Spleen (tissue), 11 donors: ENCODE measurements at regions not wholly inside any gene's neighbourhood (a gene's known extent, or its start where the extent isn't known, plus 50 kb on each side); places are given as distances from the start of the nearest gene placed in this dataset.

ENCODE experiments used
- DNase-seq: peaks from one replicate; pipeline ENCODE4 v3.0.0-alpha.2; 2020
- H3K27ac ChIP-seq, 8 donors: fragments of 200-600 bp; sonication (generic) in 7 of 8; 1 replicate in 4 of 8; 2 replicates in 4 of 8; pipeline versions ENCODE4 v1.5.0 to v1.8.0; 2016 to 2021; ENCODE audit warnings: inconsistent platforms in 4 of 8, mild to moderate bottlenecking in 4 of 8, moderate library complexity in 1 of 8
- H3K27me3 ChIP-seq, 7 donors: fragments of 200-600 bp; sonication (generic) in 6 of 7; replicated peaks in 1 of 7; 1 replicate in 4 of 7; 2 replicates in 3 of 7; pipeline versions ENCODE4 v1.5.0 to v1.8.0; 2016 to 2021; ENCODE audit warnings: inconsistent platforms in 3 of 7, mild to moderate bottlenecking in 1 of 7
- H3K36me3 ChIP-seq, 6 donors: fragments of 200-600 bp; sonication (generic) in 5 of 6; 1 replicate in 4 of 6; 2 replicates in 2 of 6; pipeline versions ENCODE4 v1.5.0 to v1.8.0; 2016 to 2021; ENCODE audit warnings: inconsistent platforms in 2 of 6
- H3K4me1 ChIP-seq, 6 donors: fragments of 200-600 bp; sonication (generic) in 5 of 6; 1 replicate in 3 of 6; 2 replicates in 3 of 6; pipeline versions ENCODE4 v1.5.0 to v1.8.0; 2016 to 2021; ENCODE audit warnings: inconsistent platforms in 3 of 6
- H3K4me3 ChIP-seq, 8 donors: fragments of 200-600 bp; sonication (generic) in 7 of 8; 1 replicate in 4 of 8; 2 replicates in 4 of 8; pipeline versions ENCODE4 v1.5.0 to v1.8.0; 2016 to 2021; ENCODE audit warnings: inconsistent platforms in 4 of 8, mild to moderate bottlenecking in 4 of 8, moderate library complexity in 2 of 8
- H3K9me3 ChIP-seq, 8 donors: fragments of 200-600 bp; sonication (generic) in 7 of 8; 1 replicate in 4 of 8; 2 replicates in 4 of 8; pipeline versions ENCODE4 v1.5.0 to v1.8.0; 2016 to 2021; ENCODE audit warnings: inconsistent platforms in 4 of 8
- POLR2A ChIP-seq, 3 donors: fragments of 450-650 bp; IDR thresholded peaks; one replicate each; pipeline ENCODE4 v1.5.1; 2017; ENCODE audit warnings: antibody characterized with exemption in 3 of 3, mild to moderate bottlenecking in 1 of 3
- POLR2AphosphoS5 ChIP-seq, 3 donors: sonication (generic); formaldehyde crosslinking; IDR thresholded peaks; one replicate each; pipeline ENCODE4 v1.5.1; 2017; ENCODE audit warnings: antibody characterized with exemption in 3 of 3
- WGBS, 5 donors: extraction: QIAGEN DNeasy Blood & Tissue Kit in 3 of 5; methylation state at CpG; one replicate each; pipeline versions ENCODE4 v1.1.5 to v1.1.7; 2013 to 2018; 5-methylcytosine and 5-hydroxymethylcytosine counted together
- intact Hi-C: fragments of 100-400 bp; cut with DNase I; formaldehyde crosslinking; loops from one replicate; pipeline ENCODE4 v1.15.0; 2023; ENCODE audit warnings: low total_unique reads
- TF ChIP-seq, protein P1 (sequence below), 11 experiments: fragments of 200-600 bp in 7 of 11; fragments of 450-650 bp in 4 of 11; sonication (generic) in 4 of 11; IDR thresholded peaks in 8 of 11; conservative IDR thresholded peaks in 3 of 11; 1 replicate in 7 of 11; 2 replicates in 4 of 11; pipeline versions ENCODE4 v1.4.0 to v1.8.0; 2016 to 2021; ENCODE audit warnings: antibody characterized with exemption in 11 of 11, inconsistent platforms in 4 of 11, mild to moderate bottlenecking in 1 of 11
- donor health status: healthy with polysubstance abuse.
- donor health status: DM: no; HTN: no; CAD: no; lungs with moderate emphysema.
- donor health status: DM: no; HTN: no; CAD: no.
- donor health status: Bipolar disorder and iron deficiency.
- donor health status: healthy.
- donor health status: DM: no; HTN: no; CAD: no.
- donor health status: DM: yes; HTN: yes; CAD: no.

GRCh38 chr16:85359147-85359822 is 247.0 kb upstream of the CIBAR2 start:
- Histone ChIP-seq H3K4me1 (peaks cover 5 to 19% (median 14%) of the 10 kb centered on the region in 6 donors), H3K27ac (no peak overlapping the region), H3K9me3 (peaks cover 0 to 6% (median 0%) of the 10 kb centered on the region in 8 donors), H3K4me3 (no peak overlapping the region), H3K27me3 (no peaks in the 10 kb centered on the region), H3K36me3 (no peaks in the 10 kb centered on the region)
- TF ChIP-seq POLR2AphosphoS5 (IDR thresholded peaks at IDR 0.05) (no peak), POLR2A (IDR thresholded peaks at IDR 0.05) (no peak)
- TF ChIP-seq, protein P1, sequence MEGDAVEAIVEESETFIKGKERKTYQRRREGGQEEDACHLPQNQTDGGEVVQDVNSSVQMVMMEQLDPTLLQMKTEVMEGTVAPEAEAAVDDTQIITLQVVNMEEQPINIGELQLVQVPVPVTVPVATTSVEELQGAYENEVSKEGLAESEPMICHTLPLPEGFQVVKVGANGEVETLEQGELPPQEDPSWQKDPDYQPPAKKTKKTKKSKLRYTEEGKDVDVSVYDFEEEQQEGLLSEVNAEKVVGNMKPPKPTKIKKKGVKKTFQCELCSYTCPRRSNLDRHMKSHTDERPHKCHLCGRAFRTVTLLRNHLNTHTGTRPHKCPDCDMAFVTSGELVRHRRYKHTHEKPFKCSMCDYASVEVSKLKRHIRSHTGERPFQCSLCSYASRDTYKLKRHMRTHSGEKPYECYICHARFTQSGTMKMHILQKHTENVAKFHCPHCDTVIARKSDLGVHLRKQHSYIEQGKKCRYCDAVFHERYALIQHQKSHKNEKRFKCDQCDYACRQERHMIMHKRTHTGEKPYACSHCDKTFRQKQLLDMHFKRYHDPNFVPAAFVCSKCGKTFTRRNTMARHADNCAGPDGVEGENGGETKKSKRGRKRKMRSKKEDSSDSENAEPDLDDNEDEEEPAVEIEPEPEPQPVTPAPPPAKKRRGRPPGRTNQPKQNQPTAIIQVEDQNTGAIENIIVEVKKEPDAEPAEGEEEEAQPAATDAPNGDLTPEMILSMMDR (IDR thresholded peaks at IDR 0.05 in 8 of 11, conservative IDR thresholded peaks at IDR 0.05 in 3 of 11) = no peak
- intact Hi-C loops = no loop called here
- WGBS, 5 donors = 80 to 89% (median 85%) methylated on average over 17 to 21 of the region's 21 CpGs
- no peak for DNase-seq

DNA sequence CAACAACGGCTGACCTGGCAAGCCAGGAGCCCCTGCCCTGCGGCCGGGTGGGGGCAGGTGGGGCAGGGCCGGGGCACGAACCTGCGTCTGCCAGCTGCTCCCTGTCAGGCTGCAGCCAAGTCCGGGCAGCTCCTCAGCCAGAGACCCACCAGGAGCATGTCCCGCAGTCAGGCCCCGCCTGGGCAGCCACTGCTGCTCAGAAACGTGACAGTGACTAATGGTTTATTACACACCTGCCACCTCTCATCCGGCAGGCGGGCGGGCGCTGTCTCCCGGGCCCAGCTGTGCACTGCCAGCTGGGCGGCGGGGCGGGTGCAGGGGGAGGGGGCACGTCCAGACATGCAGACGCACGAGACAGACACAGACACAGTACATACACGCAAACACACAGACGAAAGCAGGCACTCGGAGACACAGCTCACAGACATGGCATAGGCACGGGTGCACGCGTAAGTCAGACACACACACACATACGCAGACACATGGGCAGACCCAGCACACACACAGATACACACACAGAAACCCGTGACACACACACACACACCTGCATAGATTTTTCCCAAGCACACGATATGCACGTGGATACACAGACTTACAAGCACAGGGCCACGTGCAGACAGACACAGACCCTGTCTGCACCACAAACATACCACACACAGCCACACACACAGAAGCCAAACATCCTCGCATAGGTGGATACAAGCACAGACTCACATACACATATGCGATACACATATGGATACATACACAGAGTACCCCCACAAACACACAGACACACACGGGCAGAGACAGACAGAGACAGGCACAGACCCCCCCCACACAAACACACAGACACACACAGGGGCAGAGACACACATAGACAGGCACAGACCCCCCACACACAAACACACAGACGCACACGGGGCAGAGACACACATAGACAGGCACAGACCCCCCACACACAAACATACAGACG is 248.3 kb upstream of the CIBAR2 start:
- intact Hi-C loops = no loop called here
- WGBS, 5 donors = 62 to 75% (median 70%) methylated on average over 27 to 38 of the region's 38 CpGs
- peaks cover 0 to 6% (median 0%) of the 10 kb centered on the region in 8 donors for H3K9me3 ChIP-seq
- no peak overlapping the region for H3K27ac ChIP-seq
- H3K4me3 ChIP-seq = no peak overlapping the region
- peaks cover 0 to 18% (median 6%) of the 10 kb centered on the region in 6 donors for H3K4me1 ChIP-seq
- H3K36me3 ChIP-seq = no peaks in the 10 kb centered on the region
- no peak for DNase-seq
- H3K27me3 ChIP-seq = no peaks in the 10 kb centered on the region
- TF ChIP-seq, protein P1 (IDR thresholded peaks at IDR 0.05 in 8 of 11, conservative IDR thresholded peaks at IDR 0.05 in 3 of 11) = no peak
- TF ChIP-seq POLR2A (IDR thresholded peaks at IDR 0.05) = no peak
- TF ChIP-seq POLR2AphosphoS5 (IDR thresholded peaks at IDR 0.05) = no peak

DNA sequence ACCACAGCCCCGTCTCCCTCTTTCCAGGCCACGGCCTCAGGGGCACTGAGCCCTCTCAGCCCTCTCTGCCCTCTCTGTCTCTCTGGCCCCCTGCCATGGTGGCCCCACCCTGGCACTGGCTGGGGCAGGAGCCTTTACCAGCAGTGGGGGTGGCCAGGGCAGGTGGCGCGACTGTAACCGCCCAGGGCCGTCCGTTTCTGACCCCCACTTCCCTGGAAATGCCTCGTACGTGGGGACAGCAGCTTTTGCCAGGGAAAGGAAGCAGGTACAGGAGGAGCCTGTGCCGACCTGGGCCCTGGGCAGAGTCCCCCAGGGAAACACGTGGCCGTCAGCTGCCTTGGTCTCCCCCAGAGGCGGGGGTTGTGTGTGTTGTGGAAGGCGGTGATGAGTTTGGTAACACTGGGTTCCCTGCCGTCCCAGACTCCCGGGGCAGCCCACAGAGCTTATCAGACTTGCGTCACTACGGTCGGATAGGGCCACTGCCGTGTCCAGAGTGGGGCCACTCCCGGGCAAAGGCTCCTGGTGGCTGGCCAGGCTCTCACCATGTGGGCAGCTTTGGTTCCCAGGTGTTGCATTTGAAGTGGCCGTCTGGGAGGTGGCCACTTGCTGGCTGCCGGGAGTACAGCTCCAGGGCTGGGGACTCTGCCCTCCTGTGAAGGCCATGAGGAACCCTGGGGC is 249.3 kb upstream of the CIBAR2 start:
- no peak for DNase-seq
- no peak overlapping the region for H3K27ac ChIP-seq
- H3K4me3 ChIP-seq = no peak overlapping the region
- TF ChIP-seq, protein P1 (IDR thresholded peaks at IDR 0.05 in 8 of 11, conservative IDR thresholded peaks at IDR 0.05 in 3 of 11) = no peak
- TF ChIP-seq POLR2AphosphoS5 (IDR thresholded peaks at IDR 0.05) = no peak
- TF ChIP-seq POLR2A (IDR thresholded peaks at IDR 0.05) = no peak
- peaks cover 0 to 6% (median 0%) of the 10 kb centered on the region in 7 donors for H3K27me3 ChIP-seq
- no peaks in the 10 kb centered on the region for H3K36me3 ChIP-seq
- intact Hi-C loops = no loop called here
- peaks cover 0 to 6% (median 0%) of the 10 kb centered on the region in 8 donors for H3K9me3 ChIP-seq
- 67 to 79% (median 74%) methylated on average over 11 to 23 of the region's 23 CpGs for WGBS, 5 donors
- peaks cover 0 to 20% (median 9%) of the 10 kb centered on the region in 6 donors for H3K4me1 ChIP-seq
